H1 (cell line): ENCODE measurements at regions not wholly inside any gene's neighbourhood (a gene's known extent, or its start where the extent isn't known, plus 50 kb on each side); places are given as distances from the start of the nearest gene placed in this dataset.

Source experiments
- CTCF ChIA-PET: fragments of 300-600 bp; sonication (Branson Sonifier 250); formaldehyde crosslinking; loops from one replicate; lab custom pipeline; 2021; ENCODE audit not compliant: partially characterized antibody; lab: Charles Lee
- POLR2A ChIA-PET: fragments of 300-600 bp; sonication (Branson Sonifier 250); formaldehyde crosslinking; loops from one replicate; lab custom pipeline; 2021; ENCODE audit warnings: inconsistent platforms; ENCODE audit not compliant: partially characterized antibody; lab: Charles Lee
- DNase-seq, 2 experiments: peaks; one replicate each; pipeline versions ENCODE4 v3.0.0 to v3.0.0-alpha.2; 2010 to 2022; ENCODE audit warnings: low spot score in 2 of 2, low read depth in 1 of 2, mixed read lengths in 1 of 2
- FAIRE-seq: peaks from 2 replicates; lab custom pipeline; 2011; peaks lifted over from hg19 to GRCh38; lab: Jason Lieb, UNC
- H2AFZ ChIP-seq: 2 replicates; pipeline ENCODE4 v1.8.1; 2012; ENCODE audit warnings: low read length, inconsistent platforms
- H2AK5ac ChIP-seq: 2 replicates; pipeline ENCODE4 v1.6.1; 2013; ENCODE audit warnings: low read depth, low read length
- H2BK120ac ChIP-seq: replicated peaks from 2 replicates; pipeline ENCODE3; 2013; ENCODE audit warnings: low read depth, low read length, inconsistent platforms
- H2BK12ac ChIP-seq: 2 replicates; pipeline ENCODE4 v1.6.1; 2013; ENCODE audit warnings: low read depth, low read length
- H2BK15ac ChIP-seq: 2 replicates; pipeline ENCODE4 v1.6.1; 2013; ENCODE audit warnings: low read length
- H2BK20ac ChIP-seq: 2 replicates; pipeline ENCODE4 v1.6.1; 2013; ENCODE audit warnings: low read length
- H2BK5ac ChIP-seq: 2 replicates; pipeline ENCODE4 v1.6.1; 2013; ENCODE audit warnings: low read depth, low read length
- H3K14ac ChIP-seq: 2 replicates; pipeline ENCODE4 v1.6.1; 2013; ENCODE audit warnings: inconsistent platforms; ENCODE audit not compliant: insufficient read length
- H3K18ac ChIP-seq: 2 replicates; pipeline ENCODE4 v1.6.1; 2013; ENCODE audit warnings: low read length; ENCODE audit errors: extremely low read depth
- H3K23ac ChIP-seq: 2 replicates; pipeline ENCODE4 v1.6.1; 2013; ENCODE audit warnings: inconsistent platforms; ENCODE audit not compliant: insufficient read length
- H3K23me2 ChIP-seq: 2 replicates; pipeline ENCODE4 v1.6.1; 2013; ENCODE audit warnings: low read depth, low read length
- H3K27ac ChIP-seq: 2 replicates; pipeline ENCODE4 v1.6.1; 2011; ENCODE audit warnings: low read depth, low read length, inconsistent platforms
- H3K27me3 ChIP-seq, 4 experiments: replicated peaks in 1 of 4; 1 replicate in 1 of 4; 2 replicates in 3 of 4; pipeline versions ENCODE4 v1.6.1 to v1.8.1; 2011 to 2013; ENCODE audit warnings: low read length in 3 of 4, mild to moderate bottlenecking in 3 of 4, inconsistent platforms in 2 of 4, mixed read lengths in 2 of 4, moderate library complexity in 1 of 4; ENCODE audit not compliant: control insufficient read depth in 3 of 4, insufficient read depth in 3 of 4; ENCODE audit errors: extremely low read depth in 1 of 4
- H3K36me3 ChIP-seq, 4 experiments: 2 replicates each; pipeline versions ENCODE4 v1.6.1 to v1.8.1; 2011 to 2013; ENCODE audit warnings: mild to moderate bottlenecking in 4 of 4, low read length in 3 of 4, moderate library complexity in 2 of 4, control low read depth in 1 of 4, inconsistent platforms in 1 of 4; ENCODE audit not compliant: insufficient read depth in 4 of 4, control insufficient read depth in 2 of 4
- H3K4ac ChIP-seq: replicated peaks from 2 replicates; pipeline ENCODE3; 2013; ENCODE audit warnings: low read length, low read depth, mixed read lengths, inconsistent platforms; ENCODE audit not compliant: insufficient read length
- H3K4me1 ChIP-seq, 4 experiments: replicated peaks in 1 of 4; 1 replicate in 1 of 4; 2 replicates in 3 of 4; pipeline versions ENCODE4 v1.6.1 to v1.8.1; 2011 to 2013; ENCODE audit warnings: low read length in 3 of 4, inconsistent platforms in 2 of 4, mixed read lengths in 1 of 4; ENCODE audit not compliant: insufficient read depth in 4 of 4, control insufficient read depth in 3 of 4
- H3K4me2 ChIP-seq, 2 experiments: 2 replicates each; pipeline versions ENCODE4 v1.6.1 to v1.8.1; 2011 to 2013; ENCODE audit warnings: low read depth in 2 of 2, low read length in 2 of 2, control low read depth in 1 of 2, inconsistent platforms in 1 of 2, mild to moderate bottlenecking in 1 of 2; ENCODE audit not compliant: insufficient read depth in 1 of 2
- H3K4me3 ChIP-seq, 4 experiments: fragments of 200-600, 300-600 bp in 1 of 4; sonication (generic), shearing (Covaris generic), sonication (Bioruptor Twin) in 1 of 4; 2 replicates each; pipeline versions ENCODE4 v1.5.1 to v1.8.1; 2011 to 2016; ENCODE audit warnings: low read length in 4 of 4, low read depth in 3 of 4, control low read depth in 2 of 4, inconsistent platforms in 2 of 4, mild to moderate bottlenecking in 2 of 4, mixed read lengths in 1 of 4, moderate library complexity in 1 of 4; ENCODE audit not compliant: insufficient read depth in 2 of 4; ENCODE audit errors: extremely low read depth in 1 of 4
- H3K56ac ChIP-seq: replicated peaks from 2 replicates; pipeline ENCODE3; 2013; ENCODE audit warnings: low read depth, mild to moderate bottlenecking, mixed read lengths, low read length, inconsistent platforms; ENCODE audit not compliant: insufficient read length
- H3K79me1 ChIP-seq: 2 replicates; pipeline ENCODE4 v1.6.1; 2013; ENCODE audit warnings: low read depth, low read length, control low read depth
- H3K79me2 ChIP-seq, 2 experiments: 2 replicates each; pipeline versions ENCODE4 v1.6.1 to v1.8.1; 2012 to 2013; ENCODE audit warnings: low read length in 2 of 2, mild to moderate bottlenecking in 2 of 2, inconsistent platforms in 1 of 2; ENCODE audit not compliant: insufficient read depth in 2 of 2, control insufficient read depth in 1 of 2
- H3K9ac ChIP-seq, 4 experiments: replicated peaks in 1 of 4; 1 replicate in 1 of 4; 2 replicates in 3 of 4; pipeline versions ENCODE4 v1.6.1 to v1.8.1; 2011 to 2013; ENCODE audit warnings: low read depth in 3 of 4, low read length in 3 of 4, control low read depth in 2 of 4, mild to moderate bottlenecking in 2 of 4, moderate library complexity in 2 of 4, inconsistent platforms in 1 of 4; ENCODE audit errors: extremely low read depth in 1 of 4
- H3K9me3 ChIP-seq, 2 experiments: 2 replicates each; pipeline versions ENCODE4 v1.6.1 to v1.8.1; 2012 to 2013; ENCODE audit warnings: mild to moderate bottlenecking in 2 of 2, moderate library complexity in 2 of 2, control low read depth in 1 of 2, inconsistent platforms in 1 of 2, low read depth in 1 of 2, low read length in 1 of 2, mixed read lengths in 1 of 2; ENCODE audit not compliant: insufficient read depth in 2 of 2
- H4K20me1 ChIP-seq, 2 experiments: replicated peaks in 1 of 2; 2 replicates each; pipeline versions ENCODE3 to v1.8.1; 2011 to 2013; ENCODE audit warnings: inconsistent platforms in 2 of 2, low read length in 2 of 2, mild to moderate bottlenecking in 1 of 2; ENCODE audit not compliant: insufficient read depth in 2 of 2, control insufficient read depth in 1 of 2
- H4K5ac ChIP-seq: 2 replicates; pipeline ENCODE4 v1.6.1; 2013; ENCODE audit warnings: low read length, low read depth, mixed read lengths, inconsistent platforms; ENCODE audit not compliant: insufficient read length
- H4K8ac ChIP-seq: 2 replicates; pipeline ENCODE4 v1.8.0; 2013; ENCODE audit warnings: mild to moderate bottlenecking, moderate library complexity, low read length, inconsistent platforms; ENCODE audit not compliant: insufficient read depth; ENCODE audit errors: extremely low read depth
- H4K91ac ChIP-seq: replicated peaks from 2 replicates; pipeline ENCODE3; 2013; ENCODE audit warnings: low read length, mixed read lengths, inconsistent platforms; ENCODE audit not compliant: insufficient read length
- CBX8 ChIP-seq: fragments of 300-800, 300-1000 bp; sonication (generic); IDR thresholded peaks from 2 replicates; pipeline ENCODE4 v1.7.1; 2016; ENCODE audit warnings: low read depth, low read length, borderline replicate concordance
- CEBPB ChIP-seq: IDR thresholded peaks from 2 replicates; pipeline ENCODE4 v1.6.1; 2012; ENCODE audit warnings: low read depth, low read length
- FOSL1 ChIP-seq: IDR thresholded peaks from 2 replicates; pipeline ENCODE4 v1.6.1; 2011; ENCODE audit warnings: mild to moderate bottlenecking, low read depth, low read length, moderate library complexity; ENCODE audit not compliant: insufficient read depth
- JUN ChIP-seq: IDR thresholded peaks from 2 replicates; pipeline ENCODE4 v1.6.1; 2011; ENCODE audit warnings: low read depth, mild to moderate bottlenecking, improper control_type of control experiment, low read length
- JUND ChIP-seq: IDR thresholded peaks from 2 replicates; pipeline ENCODE4 v1.6.1; 2011; ENCODE audit warnings: mild to moderate bottlenecking, improper control_type of control experiment, low read length
- RFX5 ChIP-seq: IDR thresholded peaks from 2 replicates; pipeline ENCODE4 v1.6.1; 2011; ENCODE audit warnings: low read depth, low read length, improper control_type of control experiment, borderline replicate concordance
- SIN3A ChIP-seq, 2 experiments: IDR thresholded peaks in 1 of 2; conservative IDR thresholded peaks in 1 of 2; 2 replicates each; pipeline ENCODE4 v1.6.1; 2011 to 2012; ENCODE audit warnings: low read length in 2 of 2, improper control_type of control experiment in 1 of 2, low read depth in 1 of 2, mild to moderate bottlenecking in 1 of 2
- TAF7 ChIP-seq: optimal IDR thresholded peaks from 2 replicates; pipeline ENCODE3; 2011; ENCODE audit warnings: low read depth, mild to moderate bottlenecking, inconsistent platforms, low read length, moderate library complexity, borderline replicate concordance
- TBP ChIP-seq: IDR thresholded peaks from 2 replicates; pipeline ENCODE4 v1.6.1; 2011; ENCODE audit warnings: low read depth, low read length, improper control_type of control experiment
- TEAD4 ChIP-seq: IDR thresholded peaks from 2 replicates; pipeline ENCODE4 v1.6.1; 2012; ENCODE audit warnings: low read depth, low read length, inconsistent platforms, mixed read lengths
- WGBS, 2 experiments: shearing (Covaris generic) in 1 of 2; methylation state at CpG; one replicate each; pipeline versions ENCODE4 v1.1.6 to v1.1.7; 2013 to 2015; ENCODE audit warnings: low lambda C conversion rate in 2 of 2, mixed read lengths in 2 of 2, inconsistent platforms in 1 of 2, low coverage in 1 of 2, missing lambda C conversion rate in 1 of 2; ENCODE audit not compliant: insufficient replicate concordance in 2 of 2, insufficient coverage in 1 of 2, insufficient read length in 1 of 2; ENCODE audit errors: extremely low coverage in 1 of 2, missing lambda C conversion rate in 1 of 2; 5-methylcytosine and 5-hydroxymethylcytosine counted together

GRCh38 chr9:12997009-12997408, 222.2 kb downstream of the LURAP1L start:
- no peak for TF ChIP-seq SIN3A (conservative IDR thresholded peaks at IDR 0.05 in 1 of 2, IDR thresholded peaks at IDR 0.05 in 1 of 2; ENCODE audit: low read depth in 1 of 2, low read length in 2 of 2)
- no peak for TF ChIP-seq TEAD4
- TF ChIP-seq RFX5: no peak
- no peak for TF ChIP-seq CBX8
- TF ChIP-seq TBP: no peak
- no peak for TF ChIP-seq CEBPB
- TF ChIP-seq FOSL1: no peak
- no peak for TF ChIP-seq JUN
- TF ChIP-seq TAF7: no peak
- TF ChIP-seq JUND: no peak
- ChIA-PET CTCF (interaction anchor here (0.7 kb wide), 2 partner anchors 21 to 89 kb away, joined by 3 read pairs; no protein-coding TSS in a partner anchor), POLR2A (no interaction called here)
- DNase-seq (no peak), FAIRE-seq (no peak)
- H3K4me3 ChIP-seq: no peak overlapping the region
- no peak overlapping the region for H3K9ac ChIP-seq
- H2BK120ac ChIP-seq: no peak overlapping the region
- H2BK15ac ChIP-seq: no peak overlapping the region
- WGBS, 2 experiments: 73% methylated on average over 3 of the region's 3 CpGs; no CpG with 5 or more reads in 1 of the 2 experiments
- no peaks in the 10 kb centered on the region for H3K9me3 ChIP-seq
- H3K27me3 ChIP-seq: no peaks in the 10 kb centered on the region
- H2BK12ac ChIP-seq: no peak overlapping the region
- H4K91ac ChIP-seq: no peak overlapping the region
- no peak overlapping the region for H4K5ac ChIP-seq
- H3K18ac ChIP-seq: no peak overlapping the region
- H3K79me2 ChIP-seq: no peaks in the 10 kb centered on the region
- H3K23ac ChIP-seq: no peak overlapping the region
- H3K27ac ChIP-seq: no peak overlapping the region
- no peak overlapping the region for H3K4ac ChIP-seq
- no peak overlapping the region for H3K56ac ChIP-seq
- H3K23me2 ChIP-seq: no peaks in the 10 kb centered on the region
- no peaks in the 10 kb centered on the region for H3K36me3 ChIP-seq
- H2BK5ac ChIP-seq: no peak overlapping the region
- H4K8ac ChIP-seq: no peak overlapping the region
- no peak overlapping the region for H2AK5ac ChIP-seq
- 0 out of 2 replicates have a peak overlapping the region, but pooled peaks have one; percentile 24 for H2AFZ ChIP-seq
- no peak overlapping the region for H2BK20ac ChIP-seq
- no peaks in the 10 kb centered on the region for H4K20me1 ChIP-seq
- H3K14ac ChIP-seq: no peak overlapping the region
- no peaks in the 10 kb centered on the region for H3K79me1 ChIP-seq
- H3K4me2 ChIP-seq: no peak overlapping the region
- no peaks in the 10 kb centered on the region for H3K4me1 ChIP-seq
